Keratinocyte (primary cell): ENCODE measurements at regions not wholly inside any gene's neighbourhood (a gene's known extent, or its start where the extent isn't known, plus 50 kb on each side); places are given as distances from the start of the nearest gene placed in this dataset.

Experiments used
- DNase-seq: peaks from one replicate; pipeline ENCODE4 v3.0.0-alpha.2; 2011; ENCODE audit warnings: low read depth, missing footprints, low spot score
- FAIRE-seq: peaks from 2 replicates; lab custom pipeline; 2011; peaks lifted over from hg19 to GRCh38; lab: Jason Lieb, UNC
- H2AFZ ChIP-seq: 2 replicates; pipeline ENCODE4 v1.6.0; 2012; ENCODE audit warnings: low read length, control low read depth, inconsistent platforms; ENCODE audit not compliant: control insufficient read depth
- H3K27ac ChIP-seq: 2 replicates; pipeline ENCODE4 v1.5.1; 2011; ENCODE audit warnings: low read length; ENCODE audit not compliant: control insufficient read depth, insufficient read depth
- H3K27me3 ChIP-seq: 3 replicates; pipeline ENCODE4 v1.6.0; 2011; ENCODE audit warnings: low read length; ENCODE audit not compliant: control insufficient read depth, insufficient read depth; ENCODE audit errors: extremely low read depth
- H3K36me3 ChIP-seq, 2 experiments: 2 replicates in 1 of 2; 3 replicates in 1 of 2; pipeline ENCODE4 v1.5.1; 2011; ENCODE audit warnings: low read length in 2 of 2, mild to moderate bottlenecking in 1 of 2; ENCODE audit not compliant: control insufficient read depth in 2 of 2, insufficient read depth in 2 of 2; ENCODE audit errors: extremely low read depth in 1 of 2
- H3K4me1 ChIP-seq: 3 replicates; pipeline ENCODE4 v1.5.1; 2011; ENCODE audit warnings: low read length; ENCODE audit not compliant: control insufficient read depth, insufficient read depth; ENCODE audit errors: extremely low read depth
- H3K4me2 ChIP-seq: 3 replicates; pipeline ENCODE4 v1.6.0; 2011; ENCODE audit warnings: low read depth, low read length; ENCODE audit not compliant: control insufficient read depth, insufficient read depth; ENCODE audit errors: extremely low read depth
- H3K4me3 ChIP-seq, 3 experiments: fragments of 200-600 bp in 1 of 3; sonication (generic) in 1 of 3; 2 replicates in 2 of 3; 3 replicates in 1 of 3; pipeline ENCODE4 v1.5.1; 2011 to 2016; ENCODE audit warnings: low read length in 3 of 3, mild to moderate bottlenecking in 3 of 3, control low read depth in 2 of 3, inconsistent platforms in 1 of 3, low read depth in 1 of 3, mixed read lengths in 1 of 3, mixed run types in 1 of 3, moderate library complexity in 1 of 3; ENCODE audit not compliant: control insufficient read depth in 2 of 3, insufficient read depth in 2 of 3; ENCODE audit errors: extremely low read depth in 1 of 3
- H3K79me2 ChIP-seq: 2 replicates; pipeline ENCODE4 v1.6.0; 2012; ENCODE audit warnings: low read length; ENCODE audit not compliant: control insufficient read depth, insufficient read depth
- H3K9ac ChIP-seq: 3 replicates; pipeline ENCODE4 v1.6.0; 2011; ENCODE audit warnings: low read length; ENCODE audit not compliant: control insufficient read depth, insufficient read depth; ENCODE audit errors: extremely low read depth
- H3K9me1 ChIP-seq: 3 replicates; pipeline ENCODE4 v1.6.0; 2011; ENCODE audit warnings: low read length; ENCODE audit not compliant: control insufficient read depth, insufficient read depth; ENCODE audit errors: extremely low read depth
- H3K9me3 ChIP-seq: 2 replicates; pipeline ENCODE4 v1.5.1; 2012; ENCODE audit warnings: low read depth, low read length; ENCODE audit not compliant: control insufficient read depth
- H4K20me1 ChIP-seq: 3 replicates; pipeline ENCODE4 v1.6.0; 2011; ENCODE audit warnings: low read length; ENCODE audit not compliant: control insufficient read depth, insufficient read depth; ENCODE audit errors: extremely low read depth
- EZH2 ChIP-seq: IDR thresholded peaks from one replicate; pipeline ENCODE4 v1.6.1; 2012; ENCODE audit warnings: inconsistent platforms, mild to moderate bottlenecking, low read length, moderate library complexity
- dilution Hi-C: fragments of 300-500 bp; cut with MboI; formaldehyde crosslinking; loops from one replicate; pipeline ENCODE4 v1.7.0; 2020; ENCODE audit warnings: low sequenced_read_pairs; ENCODE audit not compliant: extremely low pct_ligation_motif_present
- TF ChIP-seq, protein P1 (sequence below), 3 experiments: IDR thresholded peaks in 1 of 3; conservative IDR thresholded peaks in 1 of 3; optimal IDR thresholded peaks in 1 of 3; 2 replicates in 2 of 3; 3 replicates in 1 of 3; pipeline versions ENCODE3 to v1.5.1; 2011; ENCODE audit warnings: low read length in 3 of 3, mild to moderate bottlenecking in 3 of 3, moderate library complexity in 2 of 3, control low read depth in 1 of 3, inconsistent platforms in 1 of 3; ENCODE audit not compliant: insufficient read depth in 2 of 3; ENCODE audit errors: extremely low read depth in 1 of 3

DNA sequence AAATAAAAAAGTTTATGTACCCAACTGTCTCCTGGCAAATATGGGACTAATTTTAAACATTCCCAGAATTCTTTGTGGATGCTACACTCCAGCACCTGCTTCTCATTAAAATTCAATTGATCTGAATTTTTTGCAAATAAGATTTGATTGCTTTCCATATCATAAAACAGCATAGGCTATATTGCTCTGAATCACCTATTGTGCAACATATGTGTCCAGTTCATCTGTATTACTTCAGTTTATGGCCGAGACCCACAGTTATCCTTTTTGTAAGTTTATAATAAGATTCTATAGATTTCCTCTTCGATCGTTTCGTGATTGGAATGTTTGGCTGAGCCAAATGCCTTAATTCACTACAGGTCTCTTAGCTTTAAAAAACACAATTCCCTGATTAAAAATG is 351.1 kb downstream of the TFEC start:
- Histone ChIP-seq H3K79me2 (no peaks in the 10 kb centered on the region), H3K4me3 (no peak overlapping the region), H3K9ac (no peak overlapping the region), H3K4me2 (no peak overlapping the region), H3K9me1 (no peaks in the 10 kb centered on the region), H3K27ac (no peak overlapping the region), H3K36me3 (no peaks in the 10 kb centered on the region), H3K27me3 (no peaks in the 10 kb centered on the region), H2AFZ (no peak overlapping the region), H4K20me1 (no peaks in the 10 kb centered on the region), H3K4me1 (no peaks in the 10 kb centered on the region), H3K9me3 (no peaks in the 10 kb centered on the region)
- dilution Hi-C loops: no loop called here
- no peak for FAIRE-seq
- no peak for DNase-seq
- no peak for TF ChIP-seq EZH2
- TF ChIP-seq, protein P1, sequence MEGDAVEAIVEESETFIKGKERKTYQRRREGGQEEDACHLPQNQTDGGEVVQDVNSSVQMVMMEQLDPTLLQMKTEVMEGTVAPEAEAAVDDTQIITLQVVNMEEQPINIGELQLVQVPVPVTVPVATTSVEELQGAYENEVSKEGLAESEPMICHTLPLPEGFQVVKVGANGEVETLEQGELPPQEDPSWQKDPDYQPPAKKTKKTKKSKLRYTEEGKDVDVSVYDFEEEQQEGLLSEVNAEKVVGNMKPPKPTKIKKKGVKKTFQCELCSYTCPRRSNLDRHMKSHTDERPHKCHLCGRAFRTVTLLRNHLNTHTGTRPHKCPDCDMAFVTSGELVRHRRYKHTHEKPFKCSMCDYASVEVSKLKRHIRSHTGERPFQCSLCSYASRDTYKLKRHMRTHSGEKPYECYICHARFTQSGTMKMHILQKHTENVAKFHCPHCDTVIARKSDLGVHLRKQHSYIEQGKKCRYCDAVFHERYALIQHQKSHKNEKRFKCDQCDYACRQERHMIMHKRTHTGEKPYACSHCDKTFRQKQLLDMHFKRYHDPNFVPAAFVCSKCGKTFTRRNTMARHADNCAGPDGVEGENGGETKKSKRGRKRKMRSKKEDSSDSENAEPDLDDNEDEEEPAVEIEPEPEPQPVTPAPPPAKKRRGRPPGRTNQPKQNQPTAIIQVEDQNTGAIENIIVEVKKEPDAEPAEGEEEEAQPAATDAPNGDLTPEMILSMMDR (optimal IDR thresholded peaks at IDR 0.05 in 1 of 3, IDR thresholded peaks at IDR 0.05 in 1 of 3, conservative IDR thresholded peaks at IDR 0.05 in 1 of 3; ENCODE audit: extremely low read depth in 1 of 3, insufficient read depth in 2 of 3, low read length in 3 of 3): no peak

DNA sequence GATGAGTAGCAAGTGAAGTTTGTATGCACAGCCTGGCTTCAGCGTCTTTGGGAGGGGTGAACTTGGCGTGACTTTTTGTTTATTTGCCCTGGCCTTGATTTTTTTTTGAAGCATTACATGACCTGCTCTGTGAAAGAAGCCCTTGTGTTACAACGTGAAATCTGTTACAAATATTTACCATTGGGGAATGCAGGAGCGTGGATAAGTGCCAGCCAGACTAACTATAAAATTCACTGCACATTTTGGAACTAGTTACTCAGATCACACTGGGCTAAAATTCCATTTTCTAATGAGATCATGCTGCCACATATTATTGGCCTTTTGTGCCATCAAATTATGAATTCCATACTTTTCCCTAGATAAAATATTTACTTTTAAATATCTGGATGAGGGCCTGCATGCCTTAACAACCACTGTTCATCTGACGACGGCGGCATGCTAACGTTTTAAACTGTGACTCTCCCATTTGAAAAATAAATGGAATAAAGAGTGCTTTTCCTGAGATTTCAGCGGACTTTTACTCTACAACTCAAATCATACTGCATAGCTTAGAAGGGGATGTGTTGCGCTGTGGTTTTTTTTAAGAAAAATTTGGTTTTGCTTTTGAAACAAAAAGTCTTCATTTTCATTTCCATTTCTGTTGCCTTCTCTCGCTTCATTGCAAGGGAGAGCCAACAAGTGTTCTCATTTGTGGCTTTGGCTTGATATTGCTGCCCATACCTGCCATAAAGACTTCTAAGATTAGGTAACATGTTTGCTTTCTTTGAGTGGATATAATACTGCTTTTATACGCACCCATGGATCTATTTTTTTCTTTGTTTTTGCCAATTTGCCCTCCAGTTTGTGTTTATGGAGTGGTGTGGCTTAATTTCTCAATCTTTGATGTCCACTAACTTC is 352.2 kb downstream of the TFEC start:
- DNase-seq: no peak
- no peaks in the 10 kb centered on the region for H3K9me3 ChIP-seq
- no peak overlapping the region for H3K27ac ChIP-seq
- H3K79me2 ChIP-seq: no peaks in the 10 kb centered on the region
- no peaks in the 10 kb centered on the region for H3K27me3 ChIP-seq
- TF ChIP-seq, protein P1 (optimal IDR thresholded peaks at IDR 0.05 in 1 of 3, IDR thresholded peaks at IDR 0.05 in 1 of 3, conservative IDR thresholded peaks at IDR 0.05 in 1 of 3; ENCODE audit: extremely low read depth in 1 of 3, insufficient read depth in 2 of 3, low read length in 3 of 3): no peak
- TF ChIP-seq EZH2: no peak
- H4K20me1 ChIP-seq: no peaks in the 10 kb centered on the region
- H3K4me2 ChIP-seq: no peak overlapping the region
- no peaks in the 10 kb centered on the region for H3K9me1 ChIP-seq
- no peak overlapping the region for H2AFZ ChIP-seq
- no peak for FAIRE-seq
- H3K4me1 ChIP-seq: no peaks in the 10 kb centered on the region
- H3K4me3 ChIP-seq: no peak overlapping the region
- dilution Hi-C loops: no loop called here
- no peaks in the 10 kb centered on the region for H3K36me3 ChIP-seq
- no peak overlapping the region for H3K9ac ChIP-seq
